Esophagus muscularis mucosa (tissue), 4 donors: ENCODE measurements at regions not wholly inside any gene's neighbourhood (a gene's known extent, or its start where the extent isn't known, plus 50 kb on each side); places are given as distances from the start of the nearest gene placed in this dataset.

Experiments
- CTCF ChIP-seq, 3 experiments: fragments of 200-600 bp in 2 of 3; fragments of 450-650 bp in 1 of 3; sonication (generic) in 2 of 3; IDR thresholded peaks; one replicate each; pipeline ENCODE4 v1.5.1; 2017 to 2019; ENCODE audit warnings: antibody characterized with exemption in 3 of 3, mild to moderate bottlenecking in 2 of 3, moderate library complexity in 1 of 3
- EP300 ChIP-seq: sonication (generic); formaldehyde crosslinking; IDR thresholded peaks from one replicate; pipeline ENCODE4 v1.6.1; 2017; ENCODE audit warnings: antibody characterized with exemption
- POLR2A ChIP-seq: fragments of 450-650 bp; IDR thresholded peaks from one replicate; pipeline ENCODE4 v1.6.1; 2017; ENCODE audit warnings: antibody characterized with exemption, moderate library complexity, mild to moderate bottlenecking, low read depth
- POLR2AphosphoS5 ChIP-seq, 2 donors: sonication (generic); formaldehyde crosslinking; IDR thresholded peaks; one replicate each; pipeline ENCODE4 v1.6.1; 2017; ENCODE audit warnings: antibody characterized with exemption in 2 of 2

- TF ChIP-seq CTCF (IDR thresholded peaks at IDR 0.05) (peak in 1 of 3 experiments; percentile 14), POLR2A (no peak), EP300 (no peak), POLR2AphosphoS5 (IDR thresholded peaks at IDR 0.05) (peak in 1 of 2 donors; percentile 88)
Observed at GRCh38 chr7:63900394-63901203, 98.0 kb upstream of the ZNF722 start.
